SK-N-MC (cell line): ENCODE measurements at regions not wholly inside any gene's neighbourhood (a gene's known extent, or its start where the extent isn't known, plus 50 kb on each side); places are given as distances from the start of the nearest gene placed in this dataset.
"Not testable (repeated sequence)": the region's sequence is repeated elsewhere in the genome, so short reads cannot be mapped to it uniquely, and the experiment has no call there.

Experiments
- DNase-seq: peaks from one replicate; pipeline ENCODE4 v3.0.0-alpha.2; 2011; ENCODE audit warnings: low read depth, low spot score
- H3K27ac ChIP-seq: fragments of 200-600 bp; sonication (generic); 2 replicates; pipeline ENCODE4 v1.5.1; 2016; ENCODE audit warnings: mixed run types
- H3K36me3 ChIP-seq: fragments of 200-600 bp; sonication (generic); 2 replicates; pipeline ENCODE4 v1.6.1; 2017; ENCODE audit warnings: antibody characterized with exemption, low read length, mixed read lengths; ENCODE audit not compliant: insufficient read depth
- H3K4me3 ChIP-seq: fragments of 200-600 bp; sonication (generic); 2 replicates; pipeline ENCODE4 v1.5.1; 2016
- H3K9ac ChIP-seq: fragments of 200-600 bp; sonication (generic); 2 replicates; pipeline ENCODE4 v1.8.0; 2017; ENCODE audit warnings: mixed run types, mixed read lengths; ENCODE audit not compliant: insufficient read length
- H3K9me3 ChIP-seq: fragments of 200-600 bp; sonication (generic); 2 replicates; pipeline ENCODE4 v1.6.1; 2017; ENCODE audit warnings: low read depth, mild to moderate bottlenecking, antibody characterized with exemption, low read length, moderate library complexity, mixed read lengths
- EZH2 ChIP-seq: fragments of 200-600 bp; sonication (generic); IDR thresholded peaks from one replicate; pipeline ENCODE4 v1.6.1; 2017; ENCODE audit warnings: antibody characterized with exemption
- FOXP2 ChIP-seq: optimal IDR thresholded peaks from 2 replicates; pipeline ENCODE3; 2011; ENCODE audit warnings: mild to moderate bottlenecking, moderate library complexity; ENCODE audit not compliant: insufficient read depth; ENCODE audit errors: extremely low read length, control extremely low read depth
- POLR2AphosphoS5 ChIP-seq: IDR thresholded peaks from 2 replicates; pipeline ENCODE4 v1.6.1; 2012; ENCODE audit warnings: mild to moderate bottlenecking, low read depth, low read length, borderline replicate concordance

GRCh38 chr10:91745090-91745831 lies 53.0 kb upstream of the TNKS2 start:
- Histone ChIP-seq H3K4me3 (no peak overlapping the region), H3K9ac (no peak overlapping the region), H3K36me3 (no peaks in the 10 kb centered on the region), H3K9me3 (no peaks in the 10 kb centered on the region), H3K27ac (no peak overlapping the region)
- TF ChIP-seq EZH2 (no peak), FOXP2 (no peak), POLR2AphosphoS5 (no peak)
- no peak for DNase-seq

GRCh38 chr10:91743465-91743864 lies 54.8 kb upstream of the TNKS2 start:
- DNase-seq, result no peak
- Histone ChIP-seq H3K4me3 (no peak overlapping the region), H3K27ac (no peak overlapping the region), H3K36me3 (no peaks in the 10 kb centered on the region), H3K9me3 (no peaks in the 10 kb centered on the region), H3K9ac (no peak overlapping the region)
- no peak for TF ChIP-seq EZH2
- no peak for TF ChIP-seq POLR2AphosphoS5
- no peak for TF ChIP-seq FOXP2

GRCh38 chr10:91742229-91742628 lies 56.0 kb upstream of the TNKS2 start:
- H3K27ac ChIP-seq, result no peak overlapping the region
- no peak for TF ChIP-seq FOXP2
- TF ChIP-seq EZH2, result no peak
- TF ChIP-seq POLR2AphosphoS5, result no peak
- H3K36me3 ChIP-seq, result no peaks in the 10 kb centered on the region
- H3K9ac ChIP-seq, result no peak overlapping the region
- H3K4me3 ChIP-seq, result no peak overlapping the region
- no peak for DNase-seq
- H3K9me3 ChIP-seq, result no peaks in the 10 kb centered on the region

- no peak for DNase-seq
- no peak overlapping the region for H3K4me3 ChIP-seq
- no peaks in the 10 kb centered on the region for H3K36me3 ChIP-seq
- no peak overlapping the region for H3K9ac ChIP-seq
- no peak for TF ChIP-seq EZH2
- no peak for TF ChIP-seq POLR2AphosphoS5
- no peak for TF ChIP-seq FOXP2
- H3K27ac ChIP-seq, result no peak overlapping the region
- H3K9me3 ChIP-seq, result no peaks in the 10 kb centered on the region
These were observed 56.9 kb upstream of the TNKS2 start for GRCh38 chr10:91741356-91741755.

DNA sequence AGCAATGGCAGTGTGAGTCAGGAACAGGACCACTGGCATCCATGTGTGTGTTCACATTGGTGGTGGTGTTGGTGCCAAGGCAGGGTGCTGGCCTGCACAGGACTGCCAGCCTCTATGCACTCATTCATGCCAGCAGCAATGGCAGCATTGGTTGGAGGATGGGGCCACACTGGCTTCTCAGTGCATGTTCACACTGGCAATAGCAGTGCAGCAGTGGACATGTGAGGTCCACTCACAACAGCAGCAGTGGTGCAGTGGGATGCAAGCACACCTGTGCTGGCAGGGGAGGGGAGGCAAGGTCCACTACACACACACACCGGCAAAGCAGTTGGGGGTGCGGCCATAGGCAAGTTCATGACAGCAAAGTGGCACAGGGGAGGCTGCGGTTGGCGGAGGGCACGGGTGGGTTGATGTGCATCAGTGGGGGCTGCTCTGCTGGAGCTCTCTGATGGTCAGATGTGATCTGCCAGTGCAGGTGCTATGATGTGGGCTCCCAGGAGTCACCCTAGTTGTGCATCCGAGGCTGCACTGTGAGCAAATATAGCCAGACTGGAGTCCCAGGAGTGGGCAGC lies 57.8 kb upstream of the TNKS2 start:
- Histone ChIP-seq H3K4me3 (no peak overlapping the region), H3K9me3 (no peaks in the 10 kb centered on the region), H3K27ac (no peak overlapping the region), H3K36me3 (no peaks in the 10 kb centered on the region), H3K9ac (no peak overlapping the region)
- no peak for DNase-seq
- no peak for TF ChIP-seq POLR2AphosphoS5
- TF ChIP-seq FOXP2, result no peak
- no peak for TF ChIP-seq EZH2

DNA sequence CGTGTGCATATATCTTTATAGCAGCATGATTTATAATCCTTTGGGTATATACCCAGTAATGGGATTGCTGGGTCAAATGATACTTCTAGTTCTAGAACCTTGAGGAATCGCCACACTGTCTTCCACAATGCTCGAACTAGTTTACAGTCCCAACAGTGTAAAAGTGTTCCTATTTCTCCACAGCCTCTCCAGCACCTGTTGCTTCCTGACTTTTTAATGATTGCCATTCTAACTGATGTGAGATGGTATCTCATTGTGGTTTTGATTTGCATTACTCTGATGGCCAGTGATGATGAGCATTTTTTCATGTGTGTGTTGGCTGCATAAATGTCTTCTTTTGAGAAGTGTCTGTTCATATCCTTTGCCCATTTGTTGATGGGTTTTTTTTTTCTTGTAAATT lies 66.0 kb upstream of the TNKS2 start:
- not testable (repeated sequence) for DNase-seq, H3K9me3 ChIP-seq, H3K4me3 ChIP-seq, H3K36me3 ChIP-seq, H3K9ac ChIP-seq, H3K27ac ChIP-seq

DNA sequence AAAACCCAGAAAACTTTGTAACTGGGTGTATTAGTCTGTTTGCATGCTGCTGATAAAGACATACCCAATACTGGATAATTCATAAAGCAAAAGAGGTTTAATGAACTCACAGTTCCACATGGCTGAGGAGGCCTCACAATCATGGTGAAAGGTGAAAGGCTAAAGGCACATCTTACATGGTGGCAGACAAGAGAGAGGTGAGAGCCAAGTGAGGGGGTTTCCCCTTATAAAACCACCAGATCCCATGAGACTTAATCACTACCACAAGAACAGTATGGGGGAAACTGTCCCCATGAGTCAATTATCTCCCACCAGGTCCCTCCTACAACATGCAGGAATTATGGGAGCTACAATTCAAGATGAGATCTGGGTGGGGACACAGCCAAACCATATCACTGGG lies 68.9 kb upstream of the TNKS2 start:
- not testable (repeated sequence) for H3K27ac ChIP-seq, H3K36me3 ChIP-seq, H3K4me3 ChIP-seq, H3K9ac ChIP-seq, DNase-seq, H3K9me3 ChIP-seq

DNA sequence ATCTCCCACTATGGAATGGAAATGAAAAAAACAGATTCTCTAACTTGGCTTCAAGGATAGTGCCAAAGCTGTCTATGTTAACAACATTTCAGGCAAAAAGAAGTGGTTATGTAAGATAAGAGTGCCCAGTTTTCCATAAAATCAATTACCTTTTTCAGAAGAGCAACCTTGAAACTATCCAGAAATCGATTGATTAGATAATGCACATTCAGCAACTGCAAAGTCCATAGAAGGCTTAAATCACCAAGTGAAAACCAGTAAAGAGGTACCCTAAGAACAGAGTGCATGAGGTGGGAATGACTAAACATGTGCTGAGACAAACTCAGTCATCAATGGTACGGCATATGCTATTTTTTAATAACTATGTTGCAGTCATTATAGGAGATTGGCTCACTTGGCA lies 71.9 kb upstream of the TNKS2 start:
- TF ChIP-seq POLR2AphosphoS5, result no peak
- no peak for TF ChIP-seq FOXP2
- TF ChIP-seq EZH2, result no peak
- Histone ChIP-seq H3K27ac (no peak overlapping the region), H3K36me3 (no peaks in the 10 kb centered on the region), H3K9me3 (no peaks in the 10 kb centered on the region), H3K4me3 (no peak overlapping the region), H3K9ac (no peak overlapping the region)
- no peak for DNase-seq

DNA sequence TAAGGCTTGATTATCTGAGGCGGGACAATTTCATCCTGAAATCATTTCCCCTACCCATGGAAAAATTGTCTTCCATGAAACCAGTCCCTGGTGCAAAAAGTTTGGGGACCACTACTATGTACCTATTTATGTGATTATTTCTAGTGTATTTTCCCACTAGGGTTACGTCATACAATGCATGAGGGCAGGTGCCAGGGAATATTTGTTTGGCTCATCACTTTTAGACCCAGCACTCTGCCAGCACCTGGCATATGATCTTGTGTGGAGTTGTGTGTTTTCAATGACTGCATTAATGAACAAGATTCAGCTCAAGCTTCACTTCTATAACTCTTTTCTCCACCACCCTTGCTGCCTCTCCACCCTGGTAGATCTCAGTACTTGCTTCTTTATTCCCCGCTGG lies 73.3 kb upstream of the TNKS2 start:
- no peak for TF ChIP-seq EZH2
- TF ChIP-seq FOXP2, result no peak
- TF ChIP-seq POLR2AphosphoS5, result no peak
- H3K9ac ChIP-seq, result no peak overlapping the region
- H3K36me3 ChIP-seq, result no peaks in the 10 kb centered on the region
- H3K27ac ChIP-seq, result no peak overlapping the region
- no peak overlapping the region for H3K4me3 ChIP-seq
- H3K9me3 ChIP-seq, result no peaks in the 10 kb centered on the region
- DNase-seq, result no peak
